Stimulated activated CD4-positive, alpha-beta T cell treated with anti-CD3 and anti-CD28 coated beads, TNF-alpha, amount 100 ng/mL, for 24 hours (primary cell): ENCODE measurements at regions not wholly inside any gene's neighbourhood (a gene's known extent, or its start where the extent isn't known, plus 50 kb on each side); places are given as distances from the start of the nearest gene placed in this dataset.

ENCODE experiments used
- DNase-seq, 3 experiments: peaks; one replicate each; pipeline ENCODE4 v3.0.0-alpha.2; 2020; ENCODE audit warnings: low read depth in 3 of 3

DNA sequence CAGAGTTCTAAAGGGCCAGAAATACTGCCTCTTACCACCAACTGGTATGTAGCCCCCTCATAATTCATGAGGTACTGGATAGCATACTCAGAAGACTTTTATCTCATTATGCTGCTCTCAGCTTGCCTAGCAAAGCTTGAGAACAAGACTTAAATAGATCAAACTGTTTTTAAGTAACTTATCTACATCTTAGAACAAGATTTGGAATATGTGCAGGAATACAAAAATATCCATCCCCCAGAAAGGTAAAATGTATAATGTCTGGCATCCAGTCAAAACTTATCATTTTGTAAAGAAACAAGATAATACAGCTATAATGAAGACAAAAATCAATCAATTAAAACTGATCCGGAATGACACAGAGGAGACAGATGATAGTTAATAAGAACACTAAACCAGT lies 400.4 kb upstream of the TGFBR2 start:
- DNase-seq: no peak

DNA sequence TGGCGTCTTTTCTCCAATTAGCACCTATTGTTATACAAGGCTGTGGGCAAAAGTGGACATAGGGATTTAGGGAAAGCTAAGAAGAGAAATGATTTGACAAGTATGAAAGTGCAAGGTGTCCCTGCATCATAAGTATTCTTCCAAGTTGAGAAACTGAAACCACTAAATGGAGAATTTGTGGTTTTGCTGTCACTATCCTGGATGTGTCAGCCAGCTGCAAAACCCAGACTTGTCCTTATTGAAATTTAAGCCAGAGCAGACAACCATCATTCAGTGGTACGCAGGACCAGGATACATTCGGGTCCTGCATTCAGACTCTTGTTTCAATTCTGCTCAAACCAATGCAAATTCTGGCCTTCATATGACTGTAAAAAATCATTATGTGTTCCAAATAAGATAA lies 384.8 kb upstream of the TGFBR2 start:
- DNase-seq: no peak

DNA sequence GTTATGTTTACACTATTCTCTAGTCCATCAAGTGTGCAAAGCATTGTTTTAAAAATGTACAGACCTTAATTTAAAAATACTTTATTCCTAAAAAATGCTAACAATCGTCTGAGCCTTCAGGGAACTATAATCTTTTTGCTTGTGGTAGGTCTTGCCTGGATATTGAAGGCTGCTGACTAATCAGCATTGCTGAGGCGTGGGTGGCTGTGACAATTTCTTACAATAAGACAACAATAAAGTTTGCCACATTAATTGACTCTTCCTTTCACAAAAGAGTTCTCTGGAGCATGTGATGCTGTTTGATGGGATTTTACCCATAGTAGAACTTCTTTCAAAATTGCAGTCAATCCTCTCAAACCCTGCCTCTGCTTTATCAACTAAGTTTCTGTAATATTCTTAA lies 384.0 kb upstream of the TGFBR2 start:
- DNase-seq: no peak

DNA sequence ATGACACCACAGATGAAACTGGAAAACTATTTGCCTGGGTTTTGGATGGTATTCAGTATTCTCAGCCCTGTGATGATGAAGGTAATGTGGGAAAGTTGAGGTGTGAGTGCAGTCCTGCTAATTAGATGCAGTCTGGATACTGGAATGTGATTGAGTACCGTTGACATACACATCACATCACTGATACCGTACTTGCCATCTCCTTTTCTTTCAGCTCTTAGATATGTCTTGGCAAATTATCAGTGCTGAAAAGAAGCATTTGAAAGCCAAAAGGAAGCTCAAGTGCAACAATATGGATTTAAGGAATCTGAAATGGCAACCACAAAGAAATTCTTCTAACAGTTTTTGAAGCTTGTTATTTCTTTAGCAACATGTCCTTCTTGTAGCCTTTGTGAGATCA lies 381.4 kb upstream of the TGFBR2 start:
- DNase-seq: no peak

DNA sequence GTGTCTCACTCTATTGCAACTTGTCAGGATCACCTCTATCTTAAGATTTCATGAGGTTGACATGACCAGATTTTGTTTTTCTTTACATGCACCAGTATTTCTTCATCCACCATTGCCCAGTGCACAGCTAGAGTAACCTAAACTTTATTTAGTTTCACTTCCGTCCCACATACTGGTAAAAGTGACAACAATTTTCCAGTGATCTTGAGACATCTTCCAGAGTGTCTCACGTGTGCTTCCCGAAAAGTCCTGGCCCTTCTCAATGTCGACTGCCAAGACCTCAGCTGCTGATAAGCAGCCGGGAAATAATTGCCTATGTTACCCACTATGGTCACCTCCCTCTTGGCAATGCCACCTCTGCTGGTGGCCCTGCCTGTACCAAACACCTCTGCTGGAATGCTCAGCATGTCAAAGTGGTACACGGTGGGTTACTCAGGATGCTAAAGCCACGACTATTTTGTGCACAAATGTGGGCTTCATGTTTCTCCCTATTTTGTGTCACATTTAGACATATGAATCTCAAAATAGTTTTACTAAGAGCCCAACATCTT lies 379.7 kb upstream of the TGFBR2 start:
- DNase-seq: no peak

DNA sequence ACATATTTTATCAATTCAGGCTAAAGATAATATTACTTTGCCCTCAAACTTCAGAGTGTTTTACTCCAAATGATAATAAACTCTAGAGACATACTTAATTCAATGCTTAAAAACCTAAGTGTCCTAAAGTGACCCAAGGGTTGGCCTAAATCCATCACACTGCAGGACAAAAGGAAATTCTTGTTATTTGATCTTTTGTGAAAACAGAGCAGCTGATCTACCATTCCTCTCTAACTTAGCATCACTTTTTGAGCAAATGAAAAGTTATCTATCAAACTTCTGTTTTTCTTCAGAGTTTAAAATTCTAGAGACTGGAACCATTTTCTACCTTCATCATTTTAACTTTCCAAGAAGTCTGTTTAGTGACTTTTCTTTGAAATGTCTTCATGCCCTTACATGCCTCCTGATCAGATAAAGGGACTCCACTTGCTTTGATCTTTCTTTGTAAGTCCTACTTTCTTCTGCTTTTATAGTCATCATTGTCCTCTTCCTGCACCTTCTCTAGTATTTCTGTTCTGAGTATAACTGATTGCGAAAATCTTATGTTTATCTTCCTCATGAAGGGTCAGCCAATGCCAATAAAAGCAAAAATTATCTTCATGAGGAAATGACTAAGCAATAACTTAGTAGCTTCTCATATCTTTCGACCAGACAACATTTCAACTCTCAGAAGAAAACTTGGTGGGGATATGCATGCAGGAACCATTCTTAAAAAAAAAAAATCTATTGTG lies 378.7 kb upstream of the TGFBR2 start:
- DNase-seq: no peak

DNA sequence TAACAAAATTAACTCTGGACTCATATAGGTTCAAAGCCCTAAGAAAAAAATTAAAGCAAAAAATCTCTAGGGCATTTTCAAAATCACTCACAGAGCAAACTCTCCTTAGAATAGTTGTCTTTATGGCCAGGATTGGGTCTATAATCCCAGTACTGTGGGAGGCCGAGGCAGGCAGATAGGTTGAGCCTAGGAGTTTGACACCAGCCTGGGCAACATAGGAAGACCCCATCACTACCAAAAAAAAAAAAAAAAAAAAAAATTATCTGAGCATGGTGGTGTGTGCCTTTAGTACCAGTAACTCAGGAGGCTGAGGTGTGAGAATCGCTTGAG lies 378.1 kb upstream of the TGFBR2 start:
- no peak for DNase-seq

DNA sequence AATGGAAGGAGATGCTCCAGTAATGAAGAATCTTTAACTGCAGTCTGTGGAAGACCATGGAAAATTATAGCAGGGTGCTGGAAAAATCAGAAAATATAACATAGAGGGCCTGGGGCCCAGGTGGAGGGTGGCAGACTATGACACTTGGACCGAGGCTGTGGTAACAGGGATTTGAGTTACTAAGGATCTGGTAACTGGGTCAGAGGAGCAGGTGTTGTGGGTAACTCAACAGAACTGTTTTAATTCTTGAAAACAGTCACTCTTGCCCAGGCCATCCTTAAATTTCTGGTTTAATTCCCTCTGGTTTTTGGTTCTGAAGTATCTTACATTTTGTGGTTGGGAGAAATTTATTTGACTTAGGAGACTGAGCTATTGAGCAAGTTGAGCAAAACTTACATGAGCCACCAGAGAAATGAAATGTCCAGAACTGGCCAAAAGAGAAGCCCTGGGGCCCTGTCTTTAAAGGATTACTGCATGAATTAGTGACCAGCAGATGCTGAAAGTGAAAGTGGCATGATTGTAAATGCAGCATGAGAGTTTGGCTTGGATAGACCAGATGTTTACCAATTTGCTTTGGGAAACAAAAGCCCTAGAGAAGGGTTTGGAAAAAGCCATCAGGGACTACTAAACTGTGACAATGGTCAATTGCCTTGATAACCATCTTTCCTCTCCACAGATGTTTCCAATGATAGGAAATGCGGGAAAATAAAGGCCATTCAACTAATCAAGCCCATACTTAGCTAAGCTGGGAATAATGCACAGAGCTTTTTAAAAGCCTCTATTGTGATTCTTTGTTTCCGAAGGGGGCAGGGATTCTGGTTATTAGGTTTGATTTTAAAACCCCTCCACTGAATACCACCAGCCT lies 374.9 kb upstream of the TGFBR2 start:
- no peak for DNase-seq

DNA sequence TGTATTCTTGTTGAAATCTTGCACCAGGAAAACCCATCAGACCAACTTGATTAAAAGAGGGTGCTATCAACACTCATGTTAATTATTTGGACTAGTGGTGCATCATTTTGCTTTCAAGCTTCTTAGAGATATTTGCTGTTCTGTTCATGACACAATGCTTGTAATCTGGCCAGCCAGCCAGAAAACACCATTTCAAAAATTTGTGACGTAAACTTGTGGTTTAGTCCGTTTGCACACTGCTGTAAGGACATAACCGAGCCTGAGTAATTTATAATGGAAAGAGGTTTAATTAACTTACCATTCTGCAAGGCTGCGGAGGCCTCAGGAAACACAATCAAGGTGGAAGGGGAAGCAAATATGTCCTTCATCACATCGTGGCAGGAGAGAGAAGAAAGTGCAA lies 374.3 kb upstream of the TGFBR2 start:
- no peak for DNase-seq

DNA sequence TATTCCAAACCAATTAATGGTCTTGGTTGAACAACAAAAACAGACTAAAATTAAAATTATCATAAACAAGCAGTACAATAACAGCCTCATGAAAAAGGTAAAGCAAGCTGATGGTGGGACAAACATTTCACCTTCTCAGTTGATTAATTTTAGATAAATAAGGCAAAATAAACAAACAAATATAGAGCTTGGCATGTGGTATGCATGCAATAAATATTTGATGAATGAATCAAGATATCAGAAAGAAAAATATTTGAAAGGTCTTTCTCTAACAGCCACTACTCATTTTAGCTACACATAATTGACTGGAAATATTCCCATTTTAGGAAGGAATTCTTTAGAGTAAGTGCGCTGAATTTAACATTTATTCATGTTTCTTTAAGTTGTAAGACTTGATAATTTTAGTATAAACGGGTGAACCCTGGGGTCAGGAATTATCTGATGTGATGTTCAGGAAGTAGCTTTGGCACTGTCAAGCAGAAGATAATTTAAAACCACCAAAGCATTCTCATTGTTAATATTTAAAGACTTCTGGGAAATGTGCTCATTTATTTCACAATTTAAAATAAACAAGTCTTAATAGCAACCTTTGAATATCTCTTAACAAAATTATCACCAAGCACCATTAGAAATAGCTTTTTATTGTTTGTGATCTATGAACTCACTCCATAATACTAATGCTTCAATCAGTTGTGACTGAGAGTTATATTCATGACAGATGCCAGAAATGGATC lies 372.3 kb upstream of the TGFBR2 start:
- no peak for DNase-seq

DNA sequence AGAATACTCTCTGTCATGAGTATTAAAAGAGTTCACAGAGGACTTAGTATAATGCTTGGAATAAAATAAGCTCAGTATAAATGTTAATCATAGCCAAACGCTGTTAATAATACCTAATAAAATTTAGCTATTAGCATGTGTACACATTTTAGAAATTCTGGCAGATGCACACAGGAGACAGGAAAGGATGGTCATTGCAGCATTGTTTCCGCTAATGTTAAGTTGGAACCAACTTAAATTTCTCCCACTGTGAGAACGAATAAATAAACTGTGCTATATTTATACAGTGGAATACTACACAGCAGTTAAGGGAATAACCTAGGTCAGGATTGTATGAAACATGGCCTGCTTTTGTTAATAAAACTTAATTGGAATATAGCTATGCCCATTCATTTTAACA lies 370.4 kb upstream of the TGFBR2 start:
- no peak for DNase-seq

DNA sequence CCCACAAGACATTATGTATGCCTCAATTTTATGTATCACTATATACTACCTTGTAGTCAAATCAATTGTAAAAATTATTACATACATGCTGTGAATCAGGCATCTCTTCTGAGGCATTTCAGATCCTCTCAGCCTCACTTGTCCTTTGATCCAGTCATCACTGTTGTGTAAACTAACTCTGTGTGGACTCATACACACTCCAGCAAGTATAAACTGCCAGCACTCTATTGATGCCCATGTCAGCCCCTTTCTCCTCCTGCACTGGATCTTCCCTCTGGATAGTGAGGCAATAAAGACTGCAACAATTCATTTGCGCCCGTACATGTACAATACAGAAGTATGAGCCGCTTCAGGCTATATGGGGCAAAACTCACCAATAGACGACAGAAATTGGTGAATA lies 364.7 kb upstream of the TGFBR2 start:
- DNase-seq: no peak

DNA sequence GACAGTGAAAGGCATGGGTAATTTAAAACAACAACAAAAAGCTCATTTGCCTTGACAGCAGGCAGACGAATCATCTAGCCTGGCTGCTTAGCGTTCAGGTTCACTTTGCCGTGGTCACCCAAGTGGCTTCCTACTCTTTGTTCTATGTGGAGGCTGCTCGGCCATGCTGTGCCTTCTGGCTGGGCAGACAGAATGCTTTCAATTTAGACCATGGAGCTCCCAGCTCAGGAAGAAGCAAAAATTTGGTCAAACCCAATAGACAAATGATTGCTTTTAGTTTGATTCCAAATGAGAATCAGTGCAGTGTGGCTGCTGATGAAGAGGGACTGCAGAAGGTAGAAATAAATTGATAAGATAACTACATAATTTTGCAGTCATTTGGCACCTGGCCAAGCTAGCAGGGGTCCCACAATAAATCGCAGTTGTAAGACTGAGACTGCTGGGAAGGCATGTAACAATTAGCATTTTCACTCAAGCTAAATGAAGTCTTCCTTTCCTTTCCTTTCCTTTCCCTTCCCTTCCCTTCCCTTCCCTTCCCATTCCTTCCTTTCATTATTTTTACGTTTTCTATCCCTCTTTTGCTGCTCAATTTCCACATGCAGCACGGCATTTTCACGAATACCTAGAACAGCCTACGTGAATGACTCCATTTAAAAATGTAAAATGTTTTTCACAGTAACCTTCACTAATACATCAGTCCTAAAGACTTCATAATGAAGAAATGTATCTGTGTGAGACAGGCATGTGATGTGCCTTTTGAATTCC lies 360.4 kb upstream of the TGFBR2 start:
- no peak for DNase-seq

DNA sequence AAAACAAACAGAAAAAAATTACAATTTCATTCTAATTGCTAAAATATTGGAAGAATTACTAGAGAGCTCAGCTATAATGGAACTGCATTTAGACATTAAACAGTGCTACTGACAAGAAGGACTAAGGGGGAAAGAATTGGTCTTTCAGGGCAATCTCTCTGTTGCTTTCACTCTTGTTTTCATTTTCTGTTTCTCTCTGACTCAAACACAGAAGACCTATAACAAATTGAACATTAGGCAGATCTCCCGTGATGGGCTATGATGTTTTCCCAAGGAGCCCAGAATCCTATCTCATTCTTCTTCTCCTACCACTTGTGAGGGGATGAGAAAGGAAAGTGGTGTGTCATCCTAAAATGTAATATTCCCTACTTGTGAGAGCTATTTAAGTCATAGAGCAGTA lies 358.0 kb upstream of the TGFBR2 start:
- no peak for DNase-seq

DNA sequence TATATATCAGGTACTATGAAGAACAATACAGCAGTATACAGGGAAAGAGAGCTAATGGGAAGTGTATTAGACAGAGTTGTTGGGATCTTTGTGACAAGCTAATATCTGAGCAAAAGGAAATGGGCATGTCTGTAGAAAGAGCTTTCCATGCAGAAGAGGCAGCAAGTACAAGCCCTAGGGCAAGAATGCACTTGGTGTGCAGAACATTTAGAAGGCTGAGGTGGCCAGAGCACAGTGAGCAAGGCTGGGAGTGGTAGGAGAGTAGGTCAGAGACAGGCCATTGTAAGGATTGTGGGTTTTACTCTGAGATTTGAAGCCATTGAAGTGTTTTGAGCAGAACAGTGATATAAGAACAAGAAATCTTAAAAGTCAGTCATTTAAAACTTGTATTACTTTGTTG lies 353.9 kb upstream of the TGFBR2 start:
- DNase-seq: no peak

DNA sequence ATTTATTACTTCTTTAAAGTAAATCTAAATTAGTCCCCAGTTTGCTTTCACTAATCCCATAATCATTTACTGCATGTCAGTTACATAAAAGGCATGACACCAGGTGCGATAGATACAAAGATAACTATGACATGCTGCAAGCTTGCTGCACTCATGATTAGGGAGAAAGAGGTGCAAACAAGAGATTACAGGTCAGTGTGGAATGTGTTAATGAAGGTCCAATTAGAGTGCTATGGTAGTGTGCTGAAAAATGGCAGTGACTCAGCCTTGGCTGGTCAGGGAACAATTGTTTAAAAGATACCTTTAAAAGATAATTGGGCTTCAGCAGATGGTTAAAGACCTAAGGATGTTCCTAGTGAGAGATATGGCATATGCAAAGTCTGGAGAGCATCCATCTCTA lies 352.6 kb upstream of the TGFBR2 start:
- DNase-seq: no peak

DNA sequence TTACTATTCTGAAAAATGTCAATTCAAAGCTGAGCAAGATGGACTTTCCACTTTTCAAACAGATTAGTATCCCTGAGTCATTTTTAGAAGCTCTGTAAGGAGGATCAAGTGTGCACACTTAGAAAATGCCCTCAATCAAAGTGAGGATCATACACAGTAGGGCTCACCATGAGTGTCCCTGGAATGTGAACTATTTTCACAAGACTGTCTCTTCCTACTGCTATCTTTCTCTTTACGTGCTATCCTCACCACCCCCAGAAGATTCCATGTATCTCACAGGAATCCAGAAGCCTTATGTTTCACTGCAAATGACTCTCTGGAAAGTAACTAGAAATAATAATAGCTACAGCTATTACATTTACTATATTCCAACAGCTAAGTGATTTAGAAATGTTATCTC lies 349.9 kb upstream of the TGFBR2 start:
- no peak for DNase-seq

DNA sequence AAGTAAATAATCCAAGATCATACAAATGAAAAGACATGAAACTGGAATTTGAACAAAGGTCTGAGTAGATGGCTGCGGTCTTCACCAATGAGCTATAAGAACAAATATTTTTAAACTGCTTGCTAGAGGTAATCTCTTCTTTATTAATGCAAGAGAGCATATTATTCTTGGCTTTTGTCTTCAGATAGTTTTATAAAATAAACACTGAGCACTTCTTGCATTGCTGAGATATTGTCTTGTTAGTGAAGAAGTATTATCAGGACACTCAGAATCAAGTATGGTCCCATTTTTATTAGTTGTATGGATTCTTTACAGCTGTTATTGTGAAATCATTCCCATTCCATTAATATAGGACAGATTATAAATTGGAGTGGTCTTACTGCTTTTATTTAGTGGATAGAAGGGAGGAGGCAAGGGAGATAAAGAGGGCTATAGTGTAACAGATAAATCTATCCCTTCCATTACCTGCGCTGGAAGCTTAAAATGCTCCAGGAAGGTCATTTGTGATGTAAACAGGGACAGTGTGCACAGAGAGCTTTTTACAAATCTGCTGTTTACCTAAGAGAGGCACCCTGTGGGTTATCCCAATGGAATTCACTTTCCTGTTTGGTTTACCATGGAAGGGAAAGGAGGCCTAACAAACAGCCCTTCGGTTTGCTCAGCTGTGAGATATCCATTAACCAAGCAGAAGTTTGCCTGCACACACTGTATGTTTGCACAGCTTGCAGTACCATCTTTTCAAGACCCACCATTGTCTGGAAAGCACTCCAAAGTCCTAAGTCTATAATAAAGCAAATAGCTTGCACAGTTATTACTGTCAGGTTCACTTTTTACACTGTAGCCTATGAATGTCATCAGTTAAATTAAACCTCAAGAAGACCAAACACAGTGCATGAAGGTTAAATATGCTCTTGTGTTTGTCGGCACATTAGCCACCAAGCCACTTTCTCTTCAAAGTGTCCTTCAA lies 347.7 kb upstream of the TGFBR2 start:
- no peak for DNase-seq

DNA sequence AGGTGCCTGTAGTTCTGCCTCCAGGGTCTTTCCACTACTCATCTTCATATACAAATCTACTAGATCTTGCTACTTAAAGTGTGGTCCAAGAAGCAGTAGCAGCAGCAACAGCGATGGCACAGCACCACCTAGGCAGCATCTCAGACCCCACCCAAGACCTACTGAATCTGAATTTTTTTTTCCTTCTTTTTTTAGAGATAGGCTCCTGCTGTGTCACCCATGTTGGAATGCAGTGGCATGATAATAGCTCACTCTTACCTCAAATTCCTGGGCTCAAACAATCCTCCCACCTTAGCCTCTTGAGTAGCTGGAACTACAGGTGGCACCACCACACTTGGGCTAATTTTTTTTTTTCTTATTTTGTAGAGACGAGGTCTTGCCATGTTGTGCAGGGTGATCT lies 346.7 kb upstream of the TGFBR2 start:
- DNase-seq: no peak

DNA sequence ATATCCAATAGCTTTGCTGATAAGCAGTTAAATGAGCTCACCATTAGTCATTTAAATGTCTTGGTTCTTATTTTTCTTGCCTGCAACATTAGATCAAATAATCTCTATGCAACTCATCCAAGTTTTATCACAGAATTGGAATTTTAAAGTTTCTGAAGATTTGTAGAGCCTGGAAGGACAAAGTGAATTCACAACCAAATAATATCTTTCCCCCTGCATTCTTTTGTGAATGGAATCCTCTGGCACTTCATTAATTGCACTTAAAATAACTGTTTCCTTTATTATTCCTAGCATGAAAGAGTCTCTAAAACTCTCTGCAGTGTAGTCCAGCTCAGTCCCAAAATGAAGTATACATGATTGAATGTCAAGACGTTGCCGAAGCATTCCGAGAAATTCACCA lies 345.6 kb upstream of the TGFBR2 start:
- no peak for DNase-seq
